Heart left ventricle (tissue), 16 donors: ENCODE measurements at regions not wholly inside any gene's neighbourhood (a gene's known extent, or its start where the extent isn't known, plus 50 kb on each side); places are given as distances from the start of the nearest gene placed in this dataset.

Source experiments
- ATAC-seq, 4 donors: fragments of 200-7000 bp; cut with Tn5 transposase; one replicate each; pipeline ENCODE4 v1.9.1; 2020 to 2022; ENCODE audit warnings: moderate library complexity in 4 of 4, mild to moderate bottlenecking in 3 of 4, moderate number of reproducible peaks in 1 of 4
- DNase-seq, 5 donors: peaks; one replicate each; pipeline ENCODE4 v3.0.0-alpha.2; 2020
- H3K27ac ChIP-seq, 12 donors: fragments of 200-600 bp; sonication (generic) in 4 of 12; one replicate each; pipeline versions ENCODE4 v1.5.0 to v1.8.0; 2016 to 2022; ENCODE audit warnings: mild to moderate bottlenecking in 2 of 12
- H3K27me3 ChIP-seq, 9 donors: fragments of 200-600 bp; sonication (generic) in 2 of 9; one replicate each; pipeline versions ENCODE4 v1.5.1 to v1.8.0; 2016 to 2022; ENCODE audit warnings: mild to moderate bottlenecking in 3 of 9
- H3K36me3 ChIP-seq, 9 donors: fragments of 200-600 bp; sonication (generic) in 2 of 9; one replicate each; pipeline versions ENCODE4 v1.5.0 to v1.8.0; 2018 to 2022; ENCODE audit warnings: mild to moderate bottlenecking in 2 of 9
- H3K4me1 ChIP-seq, 12 donors: fragments of 200-600 bp; sonication (generic) in 4 of 12; one replicate each; pipeline versions ENCODE4 v1.5.0 to v1.8.0; 2016 to 2022; ENCODE audit warnings: mild to moderate bottlenecking in 3 of 12
- H3K4me3 ChIP-seq, 12 donors: fragments of 200-600 bp; sonication (generic) in 4 of 12; one replicate each; pipeline versions ENCODE4 v1.5.0 to v1.8.0; 2017 to 2022; ENCODE audit warnings: mild to moderate bottlenecking in 9 of 12, moderate library complexity in 4 of 12
- H3K9me3 ChIP-seq, 12 donors: fragments of 200-600 bp; sonication (generic) in 4 of 12; one replicate each; pipeline versions ENCODE4 v1.5.0 to v1.8.0; 2016 to 2022; ENCODE audit warnings: mild to moderate bottlenecking in 1 of 12
- POLR2A ChIP-seq, 2 donors: fragments of 450-650 bp; IDR thresholded peaks; one replicate each; pipeline ENCODE4 v1.6.1; 2017; ENCODE audit warnings: antibody characterized with exemption in 2 of 2, mild to moderate bottlenecking in 2 of 2, moderate library complexity in 2 of 2
- WGBS, 4 donors: extraction: QIAGEN DNeasy Blood & Tissue Kit in 2 of 4; methylation state at CpG; one replicate each; pipeline versions ENCODE4 v1.1.5 to v1.1.7; 2013 to 2018; 5-methylcytosine and 5-hydroxymethylcytosine counted together
- intact Hi-C, 10 donors: fragments of 100-400 bp; cut with DNase I; formaldehyde crosslinking; loops; one replicate each; pipeline versions ENCODE4 v1.11.1 to v1.14.2; 2022
- TF ChIP-seq, protein P1 (sequence below), 12 donors: fragments of 200-600 bp; sonication (generic) in 4 of 12; IDR thresholded peaks; one replicate each; pipeline versions ENCODE4 v1.5.0 to v1.8.0; 2018 to 2022; ENCODE audit warnings: antibody characterized with exemption in 12 of 12, mild to moderate bottlenecking in 5 of 12
- donor health status: ischemic (EF 13 %, LVEDD 7.1; RV severe dilation, severe dysfunction).
- donor health status: healthy with polysubstance abuse.
- donor health status: DM: no; HTN: yes; CAD: no.
- donor health status: DM: no; HTN: no; CAD: no.
- donor health status: ischemic (EF 25% LVEDD 6.9; RV normal size, moderate dysfunction).
- donor health status: ischemic (EF 25% LVEDD 5.7; RV mildly dilated, moderate dysfunction).
- donor health status: healthy.
- donor health status: DM: yes; HTN: yes; CAD: no.
- donor health status: ischemic (EF 35%, LVEDD 5.7; RV mildly dilated, moderate dysfunction).
- donor health status: nonischemic (EF 11% LVEDD 7.7; RV severe dilation, severe dysfunction).
- donor health status: DM: yes; HTN: yes; CAD: no.
- donor health status: PGD.
- donor health status: ischemic (EF 29% LVEDD 5.4; RV normal size, mild dysfunction).
- donor health status: nonischemic (EF 23%, LVEDD 6.1; RV moderate dilation, normal function).

DNA sequence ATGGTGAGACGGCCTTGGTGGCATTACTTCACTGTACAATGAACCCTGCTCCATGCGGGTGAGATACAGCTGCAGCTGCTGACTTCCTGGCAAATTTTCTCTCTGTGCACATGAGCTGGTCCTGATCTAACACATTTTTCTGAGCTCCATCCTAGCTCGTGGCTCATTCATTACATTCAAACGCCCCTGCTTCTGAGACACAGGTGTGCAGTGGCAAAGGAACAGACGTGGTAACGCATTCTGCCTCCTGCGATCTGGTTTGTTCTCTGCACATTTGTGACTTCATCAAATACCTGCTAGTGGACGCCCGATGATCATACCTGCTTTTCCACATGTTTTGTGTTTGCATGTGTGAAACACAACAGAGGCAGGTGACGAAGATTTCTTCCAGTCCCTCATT is 189.6 kb upstream of the PDE10A start:
- peaks cover 12 to 52% (median 24%) of the 10 kb centered on the region in 9 donors for H3K27me3 ChIP-seq
- H3K4me3 ChIP-seq: no peak overlapping the region
- no peaks in the 10 kb centered on the region for H3K36me3 ChIP-seq
- no peaks in the 10 kb centered on the region for H3K9me3 ChIP-seq
- H3K4me1 ChIP-seq: peaks cover 0 to 15% (median 2%) of the 10 kb centered on the region in 12 donors
- 82 to 95% (median 88%) methylated on average over 10 of the region's 10 CpGs for WGBS, 4 donors
- TF ChIP-seq POLR2A (IDR thresholded peaks at IDR 0.05): no peak
- TF ChIP-seq, protein P1, sequence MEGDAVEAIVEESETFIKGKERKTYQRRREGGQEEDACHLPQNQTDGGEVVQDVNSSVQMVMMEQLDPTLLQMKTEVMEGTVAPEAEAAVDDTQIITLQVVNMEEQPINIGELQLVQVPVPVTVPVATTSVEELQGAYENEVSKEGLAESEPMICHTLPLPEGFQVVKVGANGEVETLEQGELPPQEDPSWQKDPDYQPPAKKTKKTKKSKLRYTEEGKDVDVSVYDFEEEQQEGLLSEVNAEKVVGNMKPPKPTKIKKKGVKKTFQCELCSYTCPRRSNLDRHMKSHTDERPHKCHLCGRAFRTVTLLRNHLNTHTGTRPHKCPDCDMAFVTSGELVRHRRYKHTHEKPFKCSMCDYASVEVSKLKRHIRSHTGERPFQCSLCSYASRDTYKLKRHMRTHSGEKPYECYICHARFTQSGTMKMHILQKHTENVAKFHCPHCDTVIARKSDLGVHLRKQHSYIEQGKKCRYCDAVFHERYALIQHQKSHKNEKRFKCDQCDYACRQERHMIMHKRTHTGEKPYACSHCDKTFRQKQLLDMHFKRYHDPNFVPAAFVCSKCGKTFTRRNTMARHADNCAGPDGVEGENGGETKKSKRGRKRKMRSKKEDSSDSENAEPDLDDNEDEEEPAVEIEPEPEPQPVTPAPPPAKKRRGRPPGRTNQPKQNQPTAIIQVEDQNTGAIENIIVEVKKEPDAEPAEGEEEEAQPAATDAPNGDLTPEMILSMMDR (IDR thresholded peaks at IDR 0.05): no peak
- intact Hi-C loops: loop anchor here in 5 of 10 donors (2.0 to 5.0 kb wide), 4 partner anchors 126 to 415 kb away; partner anchors contain the start of gene PDE10A (in 2 of the 5)
- no peak for DNase-seq
- no peak overlapping the region for H3K27ac ChIP-seq
- no peak for ATAC-seq

DNA sequence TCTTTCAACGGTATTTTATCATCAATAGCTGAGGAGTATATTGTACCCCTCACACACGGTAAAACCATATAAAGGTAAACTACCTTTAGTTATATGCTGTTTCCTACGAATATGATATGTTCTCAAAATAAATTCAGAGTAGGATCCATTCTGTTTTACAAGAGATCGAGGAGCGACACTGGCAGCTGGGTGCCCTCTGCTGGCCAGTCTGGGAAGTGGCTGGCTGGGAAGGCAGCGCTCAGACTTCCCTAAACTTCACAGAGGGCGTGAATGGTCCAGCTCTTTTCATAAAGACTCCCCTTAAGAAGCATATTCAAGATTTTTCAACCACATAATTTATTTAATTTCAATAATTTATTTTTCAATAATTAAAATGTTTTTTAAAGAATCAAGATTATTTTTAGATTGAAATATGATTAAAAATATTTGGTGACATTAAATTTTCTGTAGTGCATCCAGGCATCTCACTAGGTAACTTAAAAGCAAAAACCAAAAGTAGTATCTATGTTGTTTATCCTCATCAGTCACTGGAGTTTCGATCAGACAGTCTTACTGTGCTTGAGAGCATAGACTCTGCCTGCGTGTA is 187.5 kb upstream of the PDE10A start:
- peaks cover 0 to 26% (median 6%) of the 10 kb centered on the region in 12 donors for H3K4me1 ChIP-seq
- ATAC-seq (peak; percentile 62 to 82 (median 69)), DNase-seq (peak; percentile 64 to 84 (median 78))
- H3K27me3 ChIP-seq: peaks cover 12 to 42% (median 24%) of the 10 kb centered on the region in 9 donors
- peak overlapping the region in 8 of 12 donors; percentile 3 to 42 (median 32) for H3K4me3 ChIP-seq
- TF ChIP-seq, protein P1 (IDR thresholded peaks at IDR 0.05): peak; percentile 96 to 100 (median 98)
- no peak for TF ChIP-seq POLR2A (IDR thresholded peaks at IDR 0.05)
- intact Hi-C loops: loop anchor here (1.0 to 5.0 kb wide), 7 partner anchors 121 to 413 kb away; partner anchors contain the start of gene PDE10A (in 3 of the 10)
- H3K36me3 ChIP-seq: no peaks in the 10 kb centered on the region
- H3K27ac ChIP-seq: no peak overlapping the region
- no peaks in the 10 kb centered on the region for H3K9me3 ChIP-seq
- WGBS, 4 donors: 16 to 18% (median 16%) methylated on average over 9 of the region's 9 CpGs

DNA sequence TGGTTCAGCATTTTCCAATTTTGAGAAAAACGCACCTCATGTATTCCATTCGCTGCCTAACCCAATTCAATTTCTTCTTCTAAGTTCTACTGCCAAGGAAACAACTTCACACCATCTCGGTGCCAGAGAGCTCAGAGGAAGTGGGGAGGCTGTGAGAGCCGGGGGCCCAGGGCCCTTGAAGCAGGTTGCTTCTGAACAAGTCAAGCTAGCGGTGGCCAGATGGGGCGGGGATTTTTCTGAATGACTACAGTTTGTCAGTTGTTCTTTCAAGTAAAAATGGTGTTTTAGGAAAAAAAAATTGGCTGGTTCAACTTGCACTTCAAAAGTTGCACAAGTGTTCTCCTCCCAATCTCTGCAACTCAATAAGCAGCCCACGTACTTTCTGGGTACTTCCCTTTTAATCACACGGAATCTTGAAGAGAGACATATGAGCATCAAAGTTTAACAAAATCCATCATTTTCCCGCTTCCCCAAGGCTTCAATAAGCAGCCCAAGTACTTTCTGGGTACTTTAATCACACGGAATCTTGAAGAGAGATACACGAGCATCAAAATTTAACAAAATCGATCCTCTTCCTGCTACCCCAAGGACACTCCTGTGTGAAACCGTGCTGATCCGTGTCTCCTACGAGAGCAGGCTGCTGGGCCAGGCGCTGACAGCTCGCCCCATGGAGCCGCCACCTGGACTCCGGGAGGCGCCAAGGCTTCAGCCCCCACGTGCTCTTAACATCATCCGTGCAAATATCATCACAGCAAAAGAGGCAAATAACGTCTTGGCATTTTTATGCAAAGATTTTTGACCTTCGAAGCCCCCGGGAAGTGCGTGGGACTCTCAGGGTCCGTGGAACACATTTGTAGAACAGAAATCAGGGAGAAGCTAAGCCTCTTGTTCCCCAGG is 186.7 kb upstream of the PDE10A start:
- no peak for TF ChIP-seq POLR2A (IDR thresholded peaks at IDR 0.05)
- TF ChIP-seq, protein P1 (IDR thresholded peaks at IDR 0.05): no peak
- H3K4me3 ChIP-seq: peak overlapping the region in 8 of 12 donors; percentile 3 to 42 (median 32)
- ATAC-seq: peak in 3 of 4 donors; percentile 40 to 76 (median 63)
- intact Hi-C loops: loop anchor here (1.0 to 10.0 kb wide), 10 partner anchors 42 to 412 kb away; partner anchors contain the start of gene PDE10A (in 4 of the 10)
- 46 to 53% (median 50%) methylated on average over 27 of the region's 27 CpGs for WGBS, 4 donors
- H3K27me3 ChIP-seq: peaks cover 10 to 35% (median 23%) of the 10 kb centered on the region in 9 donors
- no peaks in the 10 kb centered on the region for H3K9me3 ChIP-seq
- H3K36me3 ChIP-seq: no peaks in the 10 kb centered on the region
- H3K27ac ChIP-seq: no peak overlapping the region
- H3K4me1 ChIP-seq: peaks cover 0 to 26% (median 6%) of the 10 kb centered on the region in 12 donors
- peak in 2 of 5 donors; percentile 46 to 51 for DNase-seq

DNA sequence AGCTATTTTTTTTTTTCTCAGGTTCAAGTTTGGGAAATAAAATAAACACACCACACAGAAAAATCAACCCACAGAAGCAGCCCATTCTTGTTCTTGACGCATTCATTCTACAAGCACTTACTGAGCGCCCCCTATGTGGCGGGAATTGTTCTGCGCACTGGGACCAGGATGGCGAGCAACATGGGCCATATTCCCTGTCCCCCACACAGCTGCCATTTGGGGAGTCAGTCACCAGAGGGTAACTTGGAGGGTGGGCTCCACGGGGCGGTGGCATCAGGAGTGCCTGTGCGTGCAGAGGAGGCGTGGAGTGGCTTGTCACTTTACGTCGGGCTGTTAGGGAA is 185.0 kb upstream of the PDE10A start:
- H3K4me1 ChIP-seq: peaks cover 0 to 18% (median 4%) of the 10 kb centered on the region in 12 donors
- 85 to 95% (median 93%) methylated on average over 11 of the region's 11 CpGs for WGBS, 4 donors
- intact Hi-C loops: loop anchor here in 5 of 10 donors (2.0 to 10.0 kb wide), 5 partner anchors 41 to 407 kb away; partner anchors contain the start of gene PDE10A (in 1 of the 5)
- H3K27ac ChIP-seq: peak overlapping the region in 1 of 12 donors; percentile 18
- H3K36me3 ChIP-seq: no peaks in the 10 kb centered on the region
- H3K9me3 ChIP-seq: no peaks in the 10 kb centered on the region
- peaks cover 0 to 17% (median 6%) of the 10 kb centered on the region in 9 donors for H3K27me3 ChIP-seq
- TF ChIP-seq, protein P1 (IDR thresholded peaks at IDR 0.05): no peak
- no peak for TF ChIP-seq POLR2A (IDR thresholded peaks at IDR 0.05)
- H3K4me3 ChIP-seq: no peak overlapping the region
- peak in 1 of 5 donors; percentile 48 for DNase-seq
- ATAC-seq: no peak
